Karpas-422 (cell line): ENCODE measurements at regions not wholly inside any gene's neighbourhood (a gene's known extent, or its start where the extent isn't known, plus 50 kb on each side); places are given as distances from the start of the nearest gene placed in this dataset.

Experiments
- DNase-seq: peaks from one replicate; pipeline ENCODE4 v3.0.0-alpha.2; 2015
- H2AFZ ChIP-seq: fragments of 200-600 bp; sonication (generic); 2 replicates; pipeline ENCODE4 v1.6.1; 2014; ENCODE audit warnings: antibody characterized with exemption, low read length, mixed read lengths
- H3K27ac ChIP-seq: fragments of 200-600 bp; sonication (generic); 2 replicates; pipeline ENCODE4 v1.5.1; 2014; ENCODE audit warnings: mild to moderate bottlenecking, low read length, moderate library complexity
- H3K27me3 ChIP-seq: fragments of 200-600 bp; sonication (generic); 2 replicates; pipeline ENCODE4 v1.6.1; 2014; ENCODE audit warnings: low read length, mixed read lengths
- H3K36me3 ChIP-seq: fragments of 200-600 bp; sonication (generic); 2 replicates; pipeline ENCODE4 v1.6.1; 2014; ENCODE audit warnings: low read length, mixed read lengths; ENCODE audit not compliant: insufficient read depth
- H3K4me1 ChIP-seq: fragments of 200-600 bp; sonication (generic); 2 replicates; pipeline ENCODE4 v1.6.1; 2014; ENCODE audit warnings: mild to moderate bottlenecking, low read length, mixed read lengths
- H3K4me2 ChIP-seq: fragments of 200-600 bp; sonication (generic); 2 replicates; pipeline ENCODE4 v1.6.1; 2014; ENCODE audit warnings: low read length, low read depth, mild to moderate bottlenecking; ENCODE audit not compliant: poor library complexity, severe bottlenecking
- H3K4me3 ChIP-seq: fragments of 200-600 bp; sonication (generic); 2 replicates; pipeline ENCODE4 v1.5.1; 2014; ENCODE audit warnings: mild to moderate bottlenecking, antibody characterized with exemption, low read length, mixed read lengths
- H3K79me2 ChIP-seq: fragments of 200-600 bp; sonication (generic); 2 replicates; pipeline ENCODE4 v1.6.1; 2014; ENCODE audit warnings: mild to moderate bottlenecking, low read length, mixed read lengths
- H3K9ac ChIP-seq: fragments of 200-600 bp; sonication (generic); 2 replicates; pipeline ENCODE4 v1.6.0; 2014; ENCODE audit warnings: low read length
- H3K9me2 ChIP-seq: fragments of 200-600 bp; sonication (generic), shearing (Covaris generic); replicated peaks from 2 replicates; pipeline ENCODE4 v1.6.0; 2014; ENCODE audit warnings: mild to moderate bottlenecking, low read length, moderate library complexity; ENCODE audit not compliant: insufficient read depth
- H3K9me3 ChIP-seq: fragments of 300-700, 200-600 bp; sonication (generic); 2 replicates; pipeline ENCODE4 v1.6.1; 2014; ENCODE audit warnings: low read length, mixed read lengths
- H4K20me1 ChIP-seq: fragments of 200-600 bp; sonication (generic); 2 replicates; pipeline ENCODE4 v1.6.1; 2014; ENCODE audit warnings: mild to moderate bottlenecking, antibody characterized with exemption, low read length, low read depth; ENCODE audit not compliant: insufficient read depth

GRCh38 chr3:166064476-166064875 is 227.3 kb upstream of the BCHE start:
- H3K27ac ChIP-seq = no peak overlapping the region
- H3K9me2 ChIP-seq = no peaks in the 10 kb centered on the region
- H3K27me3 ChIP-seq = no peaks in the 10 kb centered on the region
- DNase-seq = no peak
- no peak overlapping the region for H2AFZ ChIP-seq
- no peak overlapping the region for H3K4me3 ChIP-seq
- no peaks in the 10 kb centered on the region for H3K36me3 ChIP-seq
- no peaks in the 10 kb centered on the region for H4K20me1 ChIP-seq
- peaks cover 7% of the 10 kb centered on the region; the same call in 1 of the 2 replicates for H3K9me3 ChIP-seq
- no peak overlapping the region for H3K9ac ChIP-seq
- H3K4me2 ChIP-seq = no peak overlapping the region
- H3K79me2 ChIP-seq = no peaks in the 10 kb centered on the region
- no peaks in the 10 kb centered on the region for H3K4me1 ChIP-seq

DNA sequence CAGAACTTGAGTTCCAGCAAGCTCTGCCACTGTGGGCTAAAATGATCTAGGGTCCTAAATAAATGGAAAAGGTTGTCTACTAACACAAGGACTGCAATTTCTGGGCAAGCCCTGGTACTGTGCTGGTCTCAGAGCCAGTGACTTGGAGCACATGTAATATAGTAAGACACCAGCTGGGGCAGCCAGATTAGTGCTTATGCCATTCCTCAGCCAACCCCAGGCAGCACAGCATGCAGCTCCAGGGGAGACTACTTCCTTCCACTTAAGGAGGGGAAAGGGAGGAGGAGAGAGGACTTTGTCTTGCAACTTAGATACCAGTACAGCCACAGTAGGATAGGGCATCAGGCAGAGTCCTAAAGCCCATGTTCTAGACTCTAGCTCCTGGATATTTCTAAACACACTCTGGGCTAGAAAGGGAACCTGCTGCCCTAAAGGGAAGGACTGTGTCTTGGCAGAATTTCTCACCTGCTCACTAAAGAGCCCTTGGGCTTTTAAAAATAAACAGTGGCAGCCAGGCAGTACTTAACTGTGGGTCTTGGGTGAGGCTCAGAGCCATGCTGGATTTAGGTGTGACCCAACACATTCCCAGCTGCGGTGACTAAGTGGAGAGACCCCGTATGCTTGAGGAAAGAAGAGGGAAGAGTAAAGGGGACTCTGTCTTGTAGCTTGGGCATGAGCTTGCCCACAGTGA is 223.7 kb upstream of the BCHE start:
- no peak overlapping the region for H2AFZ ChIP-seq
- H3K27ac ChIP-seq = no peak overlapping the region
- no peaks in the 10 kb centered on the region for H3K79me2 ChIP-seq
- no peaks in the 10 kb centered on the region for H3K36me3 ChIP-seq
- no peak for DNase-seq
- no peak overlapping the region for H3K4me2 ChIP-seq
- H4K20me1 ChIP-seq = no peaks in the 10 kb centered on the region
- no peaks in the 10 kb centered on the region for H3K4me1 ChIP-seq
- no peak overlapping the region for H3K9ac ChIP-seq
- no peak overlapping the region for H3K4me3 ChIP-seq
- H3K9me2 ChIP-seq = no peaks in the 10 kb centered on the region
- peaks cover 5% of the 10 kb centered on the region; the same call in 1 of the 2 replicates for H3K9me3 ChIP-seq
- no peaks in the 10 kb centered on the region for H3K27me3 ChIP-seq

DNA sequence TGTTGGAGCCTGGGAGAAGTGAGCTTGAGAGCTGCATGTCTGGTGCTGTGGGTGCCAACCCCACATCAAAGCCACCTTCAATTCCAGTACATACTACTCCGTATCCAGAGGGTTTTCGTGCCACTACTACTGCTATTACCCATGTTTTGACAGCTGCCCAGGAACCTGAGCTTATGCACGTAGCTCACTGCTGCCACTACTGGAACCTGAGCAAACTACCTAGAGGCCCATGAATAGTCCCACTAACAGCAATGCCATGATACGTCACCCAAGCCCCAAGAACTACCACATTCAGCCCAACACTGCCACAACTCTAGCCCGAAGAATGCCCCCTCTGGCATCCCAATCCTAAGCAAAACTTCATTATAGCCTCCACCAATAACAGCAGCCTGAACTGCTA is 215.2 kb upstream of the BCHE start:
- Histone ChIP-seq H3K27ac (no peak overlapping the region), H3K4me2 (no peak overlapping the region), H3K4me1 (no peaks in the 10 kb centered on the region), H3K4me3 (no peak overlapping the region), H3K79me2 (no peaks in the 10 kb centered on the region), H3K9me2 (no peaks in the 10 kb centered on the region), H3K9me3 (peaks cover 17% of the 10 kb centered on the region), H2AFZ (no peak overlapping the region), H3K36me3 (no peaks in the 10 kb centered on the region), H3K9ac (no peak overlapping the region), H4K20me1 (no peaks in the 10 kb centered on the region), H3K27me3 (no peaks in the 10 kb centered on the region)
- no peak for DNase-seq

GRCh38 chr3:166029507-166029906 is 192.3 kb upstream of the BCHE start:
- H3K4me2 ChIP-seq = no peak overlapping the region
- H3K36me3 ChIP-seq = no peaks in the 10 kb centered on the region
- H3K9me2 ChIP-seq = no peaks in the 10 kb centered on the region
- no peak overlapping the region for H3K9ac ChIP-seq
- no peaks in the 10 kb centered on the region for H3K79me2 ChIP-seq
- H3K4me3 ChIP-seq = no peak overlapping the region
- no peak overlapping the region for H3K27ac ChIP-seq
- no peaks in the 10 kb centered on the region for H3K27me3 ChIP-seq
- no peaks in the 10 kb centered on the region for H4K20me1 ChIP-seq
- H3K4me1 ChIP-seq = no peaks in the 10 kb centered on the region
- no peak overlapping the region for H2AFZ ChIP-seq
- DNase-seq = no peak
- 0 out of 2 replicates have a peak, but pooled peaks cover 4% of the 10 kb centered on the region for H3K9me3 ChIP-seq

GRCh38 chr3:166013073-166013679 is 176.0 kb upstream of the BCHE start:
- Histone ChIP-seq H3K4me2 (no peak overlapping the region), H2AFZ (no peak overlapping the region), H3K27ac (no peak overlapping the region), H3K9me2 (no peaks in the 10 kb centered on the region), H3K27me3 (no peaks in the 10 kb centered on the region), H3K4me3 (no peak overlapping the region), H3K36me3 (no peaks in the 10 kb centered on the region), H3K4me1 (no peaks in the 10 kb centered on the region), H3K9me3 (no peaks in the 10 kb centered on the region), H3K9ac (no peak overlapping the region), H3K79me2 (no peaks in the 10 kb centered on the region), H4K20me1 (no peaks in the 10 kb centered on the region)
- DNase-seq = peak; percentile 81

DNA sequence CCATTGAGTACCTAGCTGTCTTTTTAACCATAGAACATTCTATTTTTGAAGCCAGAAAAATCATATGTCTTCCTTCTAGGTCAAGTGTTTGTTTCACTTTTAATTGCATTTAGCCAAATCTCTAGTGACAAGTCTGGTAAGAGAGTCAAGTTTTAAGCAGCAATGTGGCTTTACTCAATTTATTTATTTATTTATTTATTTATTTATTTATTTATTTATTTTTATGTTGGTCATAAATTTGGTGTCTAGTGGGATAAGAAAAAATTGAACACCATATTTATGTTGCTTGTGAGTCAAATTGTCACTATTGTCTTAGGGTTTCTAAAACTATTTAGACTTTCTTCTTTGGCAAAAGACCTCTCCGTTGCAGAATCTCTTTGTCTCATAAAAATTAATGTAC is 174.5 kb upstream of the BCHE start:
- H3K4me1 ChIP-seq = no peaks in the 10 kb centered on the region
- no peak overlapping the region for H3K4me3 ChIP-seq
- no peak overlapping the region for H3K27ac ChIP-seq
- DNase-seq = no peak
- H3K4me2 ChIP-seq = no peak overlapping the region
- no peaks in the 10 kb centered on the region for H3K79me2 ChIP-seq
- H3K36me3 ChIP-seq = no peaks in the 10 kb centered on the region
- no peaks in the 10 kb centered on the region for H3K9me3 ChIP-seq
- H3K27me3 ChIP-seq = no peaks in the 10 kb centered on the region
- no peaks in the 10 kb centered on the region for H4K20me1 ChIP-seq
- no peaks in the 10 kb centered on the region for H3K9me2 ChIP-seq
- H3K9ac ChIP-seq = no peak overlapping the region
- no peak overlapping the region for H2AFZ ChIP-seq

GRCh38 chr3:166005126-166005525 is 167.9 kb upstream of the BCHE start:
- no peaks in the 10 kb centered on the region for H3K4me1 ChIP-seq
- no peaks in the 10 kb centered on the region for H3K9me2 ChIP-seq
- H3K27me3 ChIP-seq = no peaks in the 10 kb centered on the region
- no peaks in the 10 kb centered on the region for H3K9me3 ChIP-seq
- H3K9ac ChIP-seq = no peak overlapping the region
- H3K79me2 ChIP-seq = no peaks in the 10 kb centered on the region
- H3K4me3 ChIP-seq = no peak overlapping the region
- no peak overlapping the region for H3K27ac ChIP-seq
- H4K20me1 ChIP-seq = no peaks in the 10 kb centered on the region
- H3K36me3 ChIP-seq = no peaks in the 10 kb centered on the region
- no peak overlapping the region for H2AFZ ChIP-seq
- DNase-seq = no peak
- no peak overlapping the region for H3K4me2 ChIP-seq

DNA sequence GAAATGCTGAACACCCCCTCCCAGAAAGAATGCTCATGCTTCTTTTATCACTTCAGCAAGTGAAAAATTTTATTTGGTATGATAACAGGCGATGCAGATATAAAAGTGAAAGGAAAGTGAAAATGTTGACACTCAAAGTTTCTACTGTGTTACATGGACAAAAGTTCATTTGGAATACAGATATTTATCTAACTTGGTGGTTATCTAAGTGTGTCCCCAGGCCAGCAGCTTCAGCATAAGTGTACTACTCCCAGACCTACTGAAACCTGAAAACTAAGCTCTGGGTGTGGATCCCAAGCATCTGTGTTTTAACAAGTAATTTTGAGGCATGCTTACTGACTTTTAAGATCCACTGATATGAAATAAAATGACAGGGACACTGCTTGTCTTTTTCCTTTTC is 157.1 kb upstream of the BCHE start:
- Histone ChIP-seq H2AFZ (no peak overlapping the region), H3K27ac (no peak overlapping the region), H3K9ac (no peak overlapping the region), H3K4me2 (no peak overlapping the region), H3K9me3 (no peaks in the 10 kb centered on the region; the same call in 1 of the 2 replicates), H3K79me2 (no peaks in the 10 kb centered on the region), H3K27me3 (no peaks in the 10 kb centered on the region), H3K36me3 (no peaks in the 10 kb centered on the region), H4K20me1 (no peaks in the 10 kb centered on the region), H3K4me1 (no peaks in the 10 kb centered on the region), H3K4me3 (no peak overlapping the region), H3K9me2 (no peaks in the 10 kb centered on the region)
- DNase-seq = no peak
